IPS DF 6.9 (cell line): ENCODE measurements at regions not wholly inside any gene's neighbourhood (a gene's known extent, or its start where the extent isn't known, plus 50 kb on each side); places are given as distances from the start of the nearest gene placed in this dataset.
"Not testable (repeated sequence)": the region's sequence is repeated elsewhere in the genome, so short reads cannot be mapped to it uniquely, and the experiment has no call there.

Source experiments
- DNase-seq: peaks from one replicate; pipeline ENCODE4 v3.0.0-alpha.2; 2013; ENCODE audit warnings: low read depth, low spot score
- H3K27ac ChIP-seq: one replicate; pipeline ENCODE4 v1.5.1; 2013; ENCODE audit warnings: low read length, control low read depth
- H3K27me3 ChIP-seq: 2 replicates; pipeline ENCODE4 v1.6.1; 2013; ENCODE audit warnings: mild to moderate bottlenecking, low read length; ENCODE audit not compliant: control insufficient read depth, insufficient read depth
- H3K36me3 ChIP-seq: 2 replicates; pipeline ENCODE4 v1.6.1; 2013; ENCODE audit warnings: low read length; ENCODE audit not compliant: control insufficient read depth, insufficient read depth
- H3K4me1 ChIP-seq: 2 replicates; pipeline ENCODE4 v1.6.1; 2013; ENCODE audit warnings: low read length; ENCODE audit not compliant: control insufficient read depth, insufficient read depth
- H3K4me3 ChIP-seq: 2 replicates; pipeline ENCODE4 v1.5.1; 2013; ENCODE audit warnings: mild to moderate bottlenecking, low read length
- H3K9me3 ChIP-seq: 2 replicates; pipeline ENCODE4 v1.6.1; 2013; ENCODE audit warnings: low read length, inconsistent platforms; ENCODE audit not compliant: control insufficient read depth, insufficient read depth
- WGBS: extraction: QIAGEN DNeasy Blood & Tissue Kit; methylation state at CpG from one replicate; pipeline ENCODE4 v1.1.7; 2013; ENCODE audit warnings: mixed read lengths, missing lambda C conversion rate; ENCODE audit not compliant: insufficient read length, insufficient coverage; 5-methylcytosine and 5-hydroxymethylcytosine counted together

GRCh38 chr14:25463480-25463879 is 413.5 kb upstream of the STXBP6 start:
- no peak overlapping the region for H3K27ac ChIP-seq
- H3K4me1 ChIP-seq = no peaks in the 10 kb centered on the region
- no peak overlapping the region for H3K4me3 ChIP-seq
- no peaks in the 10 kb centered on the region for H3K27me3 ChIP-seq
- no CpG with 5 or more reads among the region's 1 CpG for WGBS
- no peaks in the 10 kb centered on the region for H3K36me3 ChIP-seq
- H3K9me3 ChIP-seq = no peaks in the 10 kb centered on the region
- DNase-seq = no peak

GRCh38 chr14:25461780-25462179 is 411.8 kb upstream of the STXBP6 start:
- no peak for DNase-seq
- H3K27me3 ChIP-seq = no peaks in the 10 kb centered on the region
- H3K36me3 ChIP-seq = no peaks in the 10 kb centered on the region
- no peak overlapping the region for H3K27ac ChIP-seq
- H3K9me3 ChIP-seq = no peaks in the 10 kb centered on the region
- H3K4me1 ChIP-seq = no peaks in the 10 kb centered on the region
- no CpG with 5 or more reads among the region's 5 CpGs for WGBS
- no peak overlapping the region for H3K4me3 ChIP-seq

GRCh38 chr14:25444381-25444780 is 394.4 kb upstream of the STXBP6 start:
- Histone ChIP-seq H3K36me3 (no peaks in the 10 kb centered on the region), H3K27me3 (no peaks in the 10 kb centered on the region), H3K4me3 (no peak overlapping the region), H3K4me1 (no peaks in the 10 kb centered on the region), H3K27ac (no peak overlapping the region), H3K9me3 (no peaks in the 10 kb centered on the region)
- no CpG with 5 or more reads among the region's 2 CpGs for WGBS
- no peak for DNase-seq

- H3K27ac ChIP-seq, H3K36me3 ChIP-seq, DNase-seq, H3K4me3 ChIP-seq, H3K9me3 ChIP-seq, H3K27me3 ChIP-seq, H3K4me1 ChIP-seq: not testable (repeated sequence)
- no CpG with 5 or more reads among the region's 2 CpGs for WGBS
Observed at GRCh38 chr14:25440382-25440781, 390.4 kb upstream of the STXBP6 start.

GRCh38 chr14:25436906-25437305 is 387.0 kb upstream of the STXBP6 start:
- H3K4me1 ChIP-seq = no peaks in the 10 kb centered on the region
- no peaks in the 10 kb centered on the region for H3K9me3 ChIP-seq
- no peak overlapping the region for H3K27ac ChIP-seq
- no peak overlapping the region for H3K4me3 ChIP-seq
- H3K27me3 ChIP-seq = no peaks in the 10 kb centered on the region
- H3K36me3 ChIP-seq = no peaks in the 10 kb centered on the region
- no peak for DNase-seq

GRCh38 chr14:25436288-25436875 is 386.4 kb upstream of the STXBP6 start:
- Histone ChIP-seq H3K27ac (no peak overlapping the region), H3K9me3 (no peaks in the 10 kb centered on the region), H3K27me3 (no peaks in the 10 kb centered on the region), H3K4me1 (no peaks in the 10 kb centered on the region), H3K36me3 (no peaks in the 10 kb centered on the region), H3K4me3 (no peak overlapping the region)
- WGBS = no CpG with 5 or more reads among the region's 2 CpGs
- no peak for DNase-seq

- no CpG with 5 or more reads among the region's 21 CpGs for WGBS
- Histone ChIP-seq H3K36me3 (no peaks in the 10 kb centered on the region), H3K27ac (no peak overlapping the region), H3K27me3 (no peaks in the 10 kb centered on the region), H3K4me1 (no peaks in the 10 kb centered on the region), H3K4me3 (no peak overlapping the region), H3K9me3 (no peaks in the 10 kb centered on the region; the same call in 1 of the 2 replicates)
- peak; percentile 58 for DNase-seq
Observed at GRCh38 chr14:25431211-25432076, 381.5 kb upstream of the STXBP6 start.

GRCh38 chr14:25430808-25431207 is 380.9 kb upstream of the STXBP6 start:
- Histone ChIP-seq H3K9me3 (no peaks in the 10 kb centered on the region; the same call in 1 of the 2 replicates), H3K27me3 (no peaks in the 10 kb centered on the region), H3K4me1 (no peaks in the 10 kb centered on the region), H3K36me3 (no peaks in the 10 kb centered on the region), H3K4me3 (no peak overlapping the region), H3K27ac (no peak overlapping the region)
- WGBS = no CpG with 5 or more reads among the region's 12 CpGs
- DNase-seq = no peak

- H3K36me3 ChIP-seq = no peaks in the 10 kb centered on the region
- no peak for DNase-seq
- peaks cover 1% of the 10 kb centered on the region; the same call in 1 of the 2 replicates for H3K9me3 ChIP-seq
- no peaks in the 10 kb centered on the region for H3K4me1 ChIP-seq
- no peak overlapping the region for H3K27ac ChIP-seq
- H3K4me3 ChIP-seq = no peak overlapping the region
- no peaks in the 10 kb centered on the region for H3K27me3 ChIP-seq
Observed at GRCh38 chr14:25412998-25413397, 363.1 kb upstream of the STXBP6 start.

GRCh38 chr14:25411781-25412757 is 362.1 kb upstream of the STXBP6 start:
- Histone ChIP-seq H3K36me3 (no peaks in the 10 kb centered on the region), H3K27me3 (no peaks in the 10 kb centered on the region), H3K9me3 (peaks cover 1% of the 10 kb centered on the region; the same call in 1 of the 2 replicates), H3K4me1 (no peaks in the 10 kb centered on the region), H3K4me3 (no peak overlapping the region), H3K27ac (no peak overlapping the region)
- DNase-seq = peak; percentile 18
- no CpG with 5 or more reads among the region's 6 CpGs for WGBS
